ENCODE measurements at regions not wholly inside any gene's neighbourhood (a gene's known extent, or its start where the extent isn't known, plus 50 kb on each side); places are given as distances from the start of the nearest gene placed in this dataset.

DNA sequence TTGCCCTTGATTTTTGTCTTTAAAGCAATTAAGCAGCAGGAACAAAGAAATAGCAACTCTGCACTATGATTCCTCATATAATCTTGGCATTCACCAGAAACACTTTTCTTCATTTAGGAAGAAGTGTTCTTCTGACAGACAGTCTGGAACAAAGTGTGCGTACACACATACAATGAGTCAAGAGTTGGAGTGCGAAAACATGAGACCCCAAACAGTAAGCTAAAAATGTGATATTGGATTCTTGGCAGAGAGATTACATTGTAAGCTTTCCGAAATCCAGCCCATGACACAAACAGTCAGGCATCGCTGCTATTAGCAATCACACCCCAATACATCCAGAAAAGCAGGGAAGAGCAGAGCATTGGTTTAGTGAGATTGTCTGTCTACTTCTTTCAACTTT is 306.7 kb upstream of the TBC1D5 start:
- TF ChIP-seq POLR2AphosphoS5 (IDR thresholded peaks at IDR 0.05; ENCODE audit: low read depth, low read length) (no peak), TAF1 (IDR thresholded peaks at IDR 0.05; ENCODE audit: borderline replicate concordance, low read depth, low read length) (no peak), POLR2A (IDR thresholded peaks at IDR 0.05; ENCODE audit: low read depth, low read length) (no peak)

All from GM12892 (cell line).